HEK293 (cell line): ENCODE measurements at regions not wholly inside any gene's neighbourhood (a gene's known extent, or its start where the extent isn't known, plus 50 kb on each side); places are given as distances from the start of the nearest gene placed in this dataset.

Experiments
- CTCF ChIA-PET: fragments of 350-600 bp; formaldehyde crosslinking; extraction: SDS; loops from one replicate; lab custom pipeline; 2021; ENCODE audit warnings: antibody characterized with exemption; lab: Yijun Ruan, JAX
- POLR2A ChIA-PET: fragments of 300-600 bp; formaldehyde crosslinking; extraction: SDS; loops from one replicate; lab custom pipeline; 2020; ENCODE audit warnings: antibody characterized with exemption, inconsistent platforms; lab: Yijun Ruan, JAX
- H3K27ac ChIP-seq: fragments of 200-500 bp; sonication (Bioruptor generic); 2 replicates; pipeline ENCODE4 v1.5.1; 2014; ENCODE audit warnings: low read depth, low read length, control low read depth, inconsistent platforms; ENCODE audit errors: extremely low read depth
- H3K36me3 ChIP-seq, 2 experiments: fragments of 200-500 bp in 1 of 2; sonication (Bioruptor generic) in 1 of 2; 1 replicate in 1 of 2; 2 replicates in 1 of 2; pipeline ENCODE4 v1.5.1; 2014 to 2017; ENCODE audit warnings: inconsistent platforms in 2 of 2, low read length in 2 of 2; ENCODE audit not compliant: control insufficient read depth in 2 of 2, insufficient read depth in 1 of 2
- H3K4me1 ChIP-seq: fragments of 200-500 bp; sonication (Bioruptor generic); 2 replicates; pipeline ENCODE4 v1.5.1; 2014; ENCODE audit warnings: mild to moderate bottlenecking, low read length, inconsistent platforms; ENCODE audit not compliant: control insufficient read depth, insufficient read depth
- H3K4me3 ChIP-seq: 2 replicates; pipeline ENCODE4 v1.5.1; 2011; ENCODE audit warnings: low read depth, mild to moderate bottlenecking, control low read depth, low read length, moderate library complexity
- H3K9me3 ChIP-seq: fragments of 200-500 bp; sonication (Bioruptor generic); 2 replicates; pipeline ENCODE4 v1.5.1; 2014; ENCODE audit warnings: low read depth, low read length, inconsistent platforms; ENCODE audit not compliant: control insufficient read depth, insufficient read depth
- GLIS2 ChIP-seq: fragments of 450-650 bp; formaldehyde crosslinking; IDR thresholded peaks from 2 replicates; pipeline ENCODE4 v1.5.1; 2016; ENCODE audit warnings: missing biosample characterization, missing genetic modification characterization
- OVOL3 ChIP-seq: fragments of 450-650 bp; formaldehyde crosslinking; IDR thresholded peaks from 2 replicates; pipeline ENCODE4 v1.5.1; 2016; ENCODE audit warnings: missing biosample characterization, missing genetic modification characterization
- SP2 ChIP-seq: fragments of 450-650 bp; formaldehyde crosslinking; IDR thresholded peaks from 2 replicates; pipeline ENCODE4 v1.5.1; 2016; ENCODE audit warnings: missing biosample characterization, missing genetic modification characterization
- TRIM28 ChIP-seq: IDR thresholded peaks from 2 replicates; pipeline ENCODE4 v1.6.1; 2011; ENCODE audit warnings: low read length, control low read depth, borderline replicate concordance
- TSHZ1 ChIP-seq: fragments of 450-650 bp; formaldehyde crosslinking; IDR thresholded peaks from 2 replicates; pipeline ENCODE4 v1.5.1; 2016; ENCODE audit warnings: missing biosample characterization, missing genetic modification characterization, borderline replicate concordance
- WT1 ChIP-seq: fragments of 450-650 bp; formaldehyde crosslinking; IDR thresholded peaks from 2 replicates; pipeline ENCODE4 v1.5.1; 2016; ENCODE audit warnings: missing biosample characterization, missing genetic modification characterization
- ZBTB17 ChIP-seq: fragments of 450-650 bp; formaldehyde crosslinking; IDR thresholded peaks from 2 replicates; pipeline ENCODE4 v1.5.1; 2016; ENCODE audit warnings: missing biosample characterization, missing genetic modification characterization
- ZBTB20 ChIP-seq: fragments of 450-650 bp; formaldehyde crosslinking; IDR thresholded peaks from 2 replicates; pipeline ENCODE4 v1.5.1; 2016; ENCODE audit warnings: missing biosample characterization, missing genetic modification characterization
- ZBTB49 ChIP-seq: fragments of 450-650 bp; formaldehyde crosslinking; IDR thresholded peaks from 2 replicates; pipeline ENCODE4 v1.5.1; 2016; ENCODE audit warnings: missing biosample characterization, missing genetic modification characterization, low read depth
- ZFHX2 ChIP-seq: fragments of 450-650 bp; formaldehyde crosslinking; conservative IDR thresholded peaks from 2 replicates; pipeline ENCODE4 v1.5.1; 2016; ENCODE audit warnings: missing biosample characterization, missing genetic modification characterization
- ZNF121 ChIP-seq: fragments of 450-650 bp; formaldehyde crosslinking; IDR thresholded peaks from 2 replicates; pipeline ENCODE4 v1.5.1; 2016; ENCODE audit warnings: missing biosample characterization, missing genetic modification characterization
- ZNF169 ChIP-seq: fragments of 450-650 bp; formaldehyde crosslinking; IDR thresholded peaks from 2 replicates; pipeline ENCODE4 v1.5.1; 2016; ENCODE audit warnings: missing biosample characterization, missing genetic modification characterization
- ZNF433 ChIP-seq: fragments of 450-650 bp; formaldehyde crosslinking; IDR thresholded peaks from 2 replicates; pipeline ENCODE4 v1.5.1; 2016; ENCODE audit warnings: missing biosample characterization, missing genetic modification characterization, low read depth
- ZNF449 ChIP-seq: fragments of 450-650 bp; formaldehyde crosslinking; IDR thresholded peaks from 2 replicates; pipeline ENCODE4 v1.5.1; 2017; ENCODE audit warnings: missing biosample characterization, mild to moderate bottlenecking, missing genetic modification characterization, moderate library complexity
- ZNF555 ChIP-seq: fragments of 450-650 bp; formaldehyde crosslinking; conservative IDR thresholded peaks from 2 replicates; pipeline ENCODE4 v1.5.1; 2017; ENCODE audit warnings: missing biosample characterization, mild to moderate bottlenecking, missing genetic modification characterization, inconsistent platforms
- ZNF571 ChIP-seq: fragments of 450-650 bp; formaldehyde crosslinking; IDR thresholded peaks from 2 replicates; pipeline ENCODE4 v1.5.0; 2017; ENCODE audit warnings: missing biosample characterization, missing genetic modification characterization
- ZNF658 ChIP-seq: fragments of 450-650 bp; formaldehyde crosslinking; IDR thresholded peaks from 2 replicates; pipeline ENCODE4; 2016; ENCODE audit warnings: missing biosample characterization, missing genetic modification characterization
- ZNF837 ChIP-seq: fragments of 450-650 bp; formaldehyde crosslinking; IDR thresholded peaks from 2 replicates; pipeline ENCODE4 v1.5.1; 2016; ENCODE audit warnings: missing biosample characterization, missing genetic modification characterization
- ZXDB ChIP-seq: fragments of 450-650 bp; formaldehyde crosslinking; IDR thresholded peaks from 2 replicates; pipeline ENCODE4 v1.5.1; 2016; ENCODE audit warnings: missing biosample characterization, missing genetic modification characterization

DNA sequence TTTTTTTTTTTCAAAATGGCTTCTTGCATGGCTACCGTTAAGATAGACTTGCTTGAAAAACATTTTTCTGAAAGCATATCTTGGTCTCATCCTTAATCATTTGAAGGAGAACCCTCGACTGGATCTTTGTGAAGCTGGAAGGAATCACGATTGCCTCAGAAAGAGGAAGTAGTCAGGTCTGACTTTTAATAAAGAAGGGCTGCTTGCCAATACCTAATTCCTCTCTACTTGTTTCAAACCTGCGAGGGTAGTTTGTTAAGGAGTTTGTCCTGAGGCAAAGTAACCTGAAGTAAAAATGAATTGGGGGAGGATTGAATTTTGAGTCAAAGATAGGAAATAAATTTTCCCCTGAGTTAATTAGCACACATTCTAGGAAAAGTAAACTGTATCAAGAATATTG is 288.1 kb upstream of the MAP3K7 start:
- CTCF ChIA-PET = interaction anchor here (0.6 to 2.8 kb wide), 4 partner anchors 13 to 56 kb away, joined by 3 to 6 read pairs (median 4); no protein-coding TSS in a partner anchor
- no peak for TF ChIP-seq ZBTB20 (tag by site-specific recombination)
- no peak for TF ChIP-seq ZNF433 (tag by site-specific recombination)
- TF ChIP-seq GLIS2 = no peak
- no peak for TF ChIP-seq ZBTB49
- no peak for TF ChIP-seq SP2 (tag by site-specific recombination)
- TF ChIP-seq ZNF837 = no peak
- TF ChIP-seq ZNF555 (tag by site-specific recombination) = no peak
- TF ChIP-seq ZNF121 = no peak
- no peak for TF ChIP-seq TSHZ1 (tag by site-specific recombination)
- no peak for TF ChIP-seq TRIM28
- no peak for TF ChIP-seq ZXDB (tag by site-specific recombination)
- TF ChIP-seq ZBTB17 = no peak
- no peak for TF ChIP-seq OVOL3
- H3K27ac ChIP-seq = no peak overlapping the region
- POLR2A ChIA-PET = no interaction called here
- H3K9me3 ChIP-seq = no peaks in the 10 kb centered on the region
- no peaks in the 10 kb centered on the region for H3K4me1 ChIP-seq
- no peak overlapping the region for H3K4me3 ChIP-seq
- no peaks in the 10 kb centered on the region for H3K36me3 ChIP-seq

DNA sequence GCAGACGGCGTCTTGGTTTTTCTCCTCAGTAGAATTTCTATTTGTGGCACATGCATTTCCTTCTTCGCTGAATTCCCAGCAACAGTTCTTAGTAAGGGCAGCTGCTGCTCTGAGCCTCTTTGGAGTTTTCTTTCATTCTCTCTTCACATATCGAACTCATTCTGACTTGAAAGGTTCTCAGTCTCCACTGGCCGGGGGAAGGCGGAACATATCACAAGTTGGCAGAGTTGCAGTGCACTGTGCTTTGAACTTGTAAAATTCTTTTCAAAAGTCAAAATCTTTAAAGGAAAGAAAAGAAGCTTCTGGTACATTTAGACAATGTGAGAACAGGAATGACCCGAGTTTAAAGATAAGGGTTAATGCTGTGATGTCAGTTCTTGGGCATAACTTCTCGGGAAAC is 286.1 kb upstream of the MAP3K7 start:
- TF ChIP-seq ZNF571 = no peak
- no peak for TF ChIP-seq SP2 (tag by site-specific recombination)
- TF ChIP-seq ZNF169 (tag by site-specific recombination) = no peak
- no peak for TF ChIP-seq ZFHX2 (tag by site-specific recombination)
- no peak for TF ChIP-seq WT1 (tag by site-specific recombination)
- TF ChIP-seq ZNF658 = no peak
- TF ChIP-seq ZNF449 (tag by site-specific recombination) = no peak
- no peaks in the 10 kb centered on the region for H3K36me3 ChIP-seq
- H3K4me1 ChIP-seq = no peaks in the 10 kb centered on the region
- H3K9me3 ChIP-seq = no peaks in the 10 kb centered on the region
- ChIA-PET POLR2A (no interaction called here), CTCF (interaction anchor here (0.9 to 2.8 kb wide), 3 partner anchors 10 to 13 kb away, joined by 4 to 6 read pairs (median 5); no protein-coding TSS in a partner anchor)
- H3K27ac ChIP-seq = no peak overlapping the region
- no peak overlapping the region for H3K4me3 ChIP-seq
